22Rv1 (cell line): ENCODE measurements at regions not wholly inside any gene's neighbourhood (a gene's known extent, or its start where the extent isn't known, plus 50 kb on each side); places are given as distances from the start of the nearest gene placed in this dataset.
A peak's percentile ranks its signal among the peaks of the same experiment; 100 is the strongest.
"Not testable (repeated sequence)": the region's sequence is repeated elsewhere in the genome, so short reads cannot be mapped to it uniquely, and the experiment has no call there.

Source experiments
- H3K27ac ChIP-seq: fragments of 450-650 bp; 2 replicates; pipeline ENCODE4 v1.5.1; 2017
- CTCF ChIP-seq: fragments of 450-650 bp; IDR thresholded peaks from 2 replicates; pipeline ENCODE4 v1.5.1; 2017; ENCODE audit warnings: mild to moderate bottlenecking
- ZFX ChIP-seq: fragments of 450-650 bp; IDR thresholded peaks from 2 replicates; pipeline ENCODE4 v1.6.1; 2017; ENCODE audit warnings: antibody characterized with exemption, borderline replicate concordance

- TF ChIP-seq ZFX (no peak), CTCF (no peak)
- H3K27ac ChIP-seq = no peak overlapping the region
These were observed 279.2 kb downstream of the PDCD6IP start for GRCh38 chr3:34077417-34078195.

- no peak for TF ChIP-seq ZFX
- TF ChIP-seq CTCF = no peak
- no peak overlapping the region for H3K27ac ChIP-seq
These were observed 280.0 kb downstream of the PDCD6IP start for GRCh38 chr3:34078418-34078817.

- H3K27ac ChIP-seq = not testable (repeated sequence)
These were observed 281.4 kb downstream of the PDCD6IP start for GRCh38 chr3:34079849-34080248.

- H3K27ac ChIP-seq = not testable (repeated sequence)
These were observed 291.9 kb downstream of the PDCD6IP start for GRCh38 chr3:34090379-34090778.

- TF ChIP-seq CTCF (no peak), ZFX (no peak)
- H3K27ac ChIP-seq = no peak overlapping the region
These were observed 292.4 kb downstream of the PDCD6IP start for GRCh38 chr3:34090876-34091275.

- H3K27ac ChIP-seq = not testable (repeated sequence)
These were observed 295.9 kb downstream of the PDCD6IP start for GRCh38 chr3:34094280-34094679.

GRCh38 chr3:34102288-34102687 is 303.9 kb downstream of the PDCD6IP start:
- TF ChIP-seq CTCF (no peak), ZFX (no peak)
- H3K27ac ChIP-seq = no peak overlapping the region

- no peak overlapping the region for H3K27ac ChIP-seq
- TF ChIP-seq ZFX = no peak
- no peak for TF ChIP-seq CTCF
These were observed 307.9 kb downstream of the PDCD6IP start for GRCh38 chr3:34106379-34106778.

GRCh38 chr3:34106879-34107278 is 308.4 kb downstream of the PDCD6IP start:
- TF ChIP-seq CTCF (peak; percentile 77), ZFX (no peak)
- H3K27ac ChIP-seq = no peak overlapping the region
